BJ (cell line): ENCODE measurements at regions not wholly inside any gene's neighbourhood (a gene's known extent, or its start where the extent isn't known, plus 50 kb on each side); places are given as distances from the start of the nearest gene placed in this dataset.
A peak's percentile ranks its signal among the peaks of the same experiment; 100 is the strongest.

ENCODE experiments used
- CTCF ChIA-PET: fragments of 350-600 bp; formaldehyde crosslinking; extraction: SDS; loops from one replicate; lab custom pipeline; 2021; ENCODE audit warnings: antibody characterized with exemption, inconsistent platforms; lab: Yijun Ruan, JAX
- POLR2A ChIA-PET: fragments of 300-600 bp; sonication (Branson Sonifier 250); formaldehyde crosslinking; extraction: SDS; loops from one replicate; lab custom pipeline; 2021; ENCODE audit warnings: antibody characterized with exemption; lab: Charles Lee
- DNase-seq: peaks from one replicate; pipeline ENCODE4 v3.0.0-alpha.2; 2011; ENCODE audit warnings: low read depth
- H3K27me3 ChIP-seq: 2 replicates; pipeline ENCODE4 v1.6.0; 2011; ENCODE audit warnings: low read length; ENCODE audit not compliant: control insufficient read depth, insufficient read depth
- H3K36me3 ChIP-seq: 2 replicates; pipeline ENCODE4 v1.5.1; 2011; ENCODE audit warnings: low read length; ENCODE audit not compliant: control insufficient read depth, insufficient read depth
- H3K4me3 ChIP-seq: 2 replicates; pipeline ENCODE4 v1.5.1; 2011; ENCODE audit warnings: low read depth, mild to moderate bottlenecking, control low read depth, low read length
- TF ChIP-seq, protein P1 (sequence below): IDR thresholded peaks from 2 replicates; pipeline ENCODE4 v1.5.1; 2011; ENCODE audit warnings: low read depth, mild to moderate bottlenecking, control low read depth, inconsistent platforms, low read length, moderate library complexity; ENCODE audit not compliant: insufficient read depth

DNA sequence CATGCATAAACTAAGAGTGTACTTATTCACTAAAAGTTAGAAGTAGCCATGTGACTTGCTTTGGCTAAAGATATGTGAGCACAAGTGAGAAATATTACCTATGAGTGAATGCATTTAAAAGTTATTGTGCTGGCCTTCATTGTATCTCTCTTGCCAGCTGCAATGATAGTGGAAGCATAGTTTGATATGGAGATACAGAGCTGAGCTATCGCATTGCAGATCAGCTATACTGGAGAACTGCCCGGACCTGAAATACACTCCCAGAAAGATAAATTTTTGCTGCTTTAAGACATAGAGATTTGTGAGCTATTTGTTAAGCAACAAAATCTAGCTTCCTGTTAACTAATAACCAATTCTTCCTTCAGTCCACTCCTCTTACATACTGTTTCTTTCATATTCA is 571.1 kb downstream of the CPS1 start:
- Histone ChIP-seq H3K4me3 (no peak overlapping the region), H3K36me3 (no peaks in the 10 kb centered on the region), H3K27me3 (no peaks in the 10 kb centered on the region)
- ChIA-PET CTCF (interaction anchor here (1.0 kb wide), 1 partner anchor 16 kb away, joined by 3 read pairs; no protein-coding TSS in a partner anchor), POLR2A (no interaction called here)
- TF ChIP-seq, protein P1, sequence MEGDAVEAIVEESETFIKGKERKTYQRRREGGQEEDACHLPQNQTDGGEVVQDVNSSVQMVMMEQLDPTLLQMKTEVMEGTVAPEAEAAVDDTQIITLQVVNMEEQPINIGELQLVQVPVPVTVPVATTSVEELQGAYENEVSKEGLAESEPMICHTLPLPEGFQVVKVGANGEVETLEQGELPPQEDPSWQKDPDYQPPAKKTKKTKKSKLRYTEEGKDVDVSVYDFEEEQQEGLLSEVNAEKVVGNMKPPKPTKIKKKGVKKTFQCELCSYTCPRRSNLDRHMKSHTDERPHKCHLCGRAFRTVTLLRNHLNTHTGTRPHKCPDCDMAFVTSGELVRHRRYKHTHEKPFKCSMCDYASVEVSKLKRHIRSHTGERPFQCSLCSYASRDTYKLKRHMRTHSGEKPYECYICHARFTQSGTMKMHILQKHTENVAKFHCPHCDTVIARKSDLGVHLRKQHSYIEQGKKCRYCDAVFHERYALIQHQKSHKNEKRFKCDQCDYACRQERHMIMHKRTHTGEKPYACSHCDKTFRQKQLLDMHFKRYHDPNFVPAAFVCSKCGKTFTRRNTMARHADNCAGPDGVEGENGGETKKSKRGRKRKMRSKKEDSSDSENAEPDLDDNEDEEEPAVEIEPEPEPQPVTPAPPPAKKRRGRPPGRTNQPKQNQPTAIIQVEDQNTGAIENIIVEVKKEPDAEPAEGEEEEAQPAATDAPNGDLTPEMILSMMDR = no peak
- no peak for DNase-seq

DNA sequence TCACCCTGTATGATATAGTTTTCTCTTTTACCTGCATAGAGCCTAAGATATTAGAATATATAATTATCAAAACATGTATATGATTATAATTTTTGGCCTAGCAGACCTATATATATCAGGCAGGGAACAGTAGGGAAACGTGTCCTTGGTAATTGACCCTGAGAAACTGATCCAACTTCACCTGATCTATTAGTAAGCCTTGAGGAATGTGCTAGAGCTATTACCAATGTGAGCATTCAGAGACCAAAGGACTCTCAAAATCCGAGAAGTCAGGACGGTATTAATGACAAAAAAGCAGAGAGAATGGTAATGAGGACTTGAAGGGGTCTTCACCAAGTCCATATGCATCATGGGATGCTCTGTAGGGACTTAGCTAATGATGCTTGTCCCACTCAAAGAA is 571.9 kb downstream of the CPS1 start:
- no peak for DNase-seq
- H3K27me3 ChIP-seq = no peaks in the 10 kb centered on the region
- ChIA-PET CTCF (no interaction called here), POLR2A (no interaction called here)
- TF ChIP-seq, protein P1 = no peak
- H3K4me3 ChIP-seq = no peak overlapping the region
- no peaks in the 10 kb centered on the region for H3K36me3 ChIP-seq

DNA sequence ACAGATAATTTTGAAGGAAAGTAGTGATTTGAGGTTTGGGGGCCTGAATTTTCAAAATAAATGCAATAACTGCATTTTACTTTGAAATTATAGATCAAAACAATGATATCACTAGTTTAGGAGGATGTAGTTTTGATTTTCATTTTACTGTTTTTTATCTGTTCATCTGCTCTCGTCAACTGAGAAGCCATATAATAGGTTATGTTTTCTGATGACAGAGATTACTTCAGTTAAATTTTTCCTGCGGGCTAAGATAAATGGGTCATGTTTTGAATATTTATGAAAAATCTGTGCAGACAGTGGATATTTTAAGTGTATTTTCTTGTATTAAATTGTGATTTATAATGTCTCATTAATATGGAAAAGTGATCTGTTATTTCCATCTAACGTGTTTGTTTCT is 573.4 kb downstream of the CPS1 start:
- CTCF ChIA-PET = no interaction called here
- H3K4me3 ChIP-seq = no peak overlapping the region
- TF ChIP-seq, protein P1 = no peak
- DNase-seq = no peak
- no peaks in the 10 kb centered on the region for H3K27me3 ChIP-seq
- H3K36me3 ChIP-seq = no peaks in the 10 kb centered on the region
- POLR2A ChIA-PET = no interaction called here

DNA sequence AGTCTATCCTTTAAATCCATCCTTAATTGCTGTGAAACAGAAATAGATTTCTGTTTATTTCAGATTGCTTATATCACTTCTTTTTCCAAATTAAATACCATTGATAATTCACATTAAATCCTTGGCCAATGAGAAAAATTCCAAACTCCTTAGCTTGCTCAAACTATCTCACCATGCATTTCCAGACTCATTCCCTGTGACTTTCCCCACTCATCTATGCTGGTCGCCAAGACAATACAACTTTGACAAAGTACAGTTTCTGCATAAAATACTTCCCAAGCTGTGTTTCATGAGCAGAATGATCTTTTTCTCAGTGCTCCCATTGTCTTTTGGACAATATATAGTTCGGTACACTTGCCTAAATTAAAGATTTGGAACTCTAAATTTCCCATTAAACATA is 575.6 kb downstream of the CPS1 start:
- ChIA-PET POLR2A (no interaction called here), CTCF (no interaction called here)
- Histone ChIP-seq H3K36me3 (no peaks in the 10 kb centered on the region), H3K27me3 (no peaks in the 10 kb centered on the region), H3K4me3 (no peak overlapping the region)
- TF ChIP-seq, protein P1 = no peak
- no peak for DNase-seq

DNA sequence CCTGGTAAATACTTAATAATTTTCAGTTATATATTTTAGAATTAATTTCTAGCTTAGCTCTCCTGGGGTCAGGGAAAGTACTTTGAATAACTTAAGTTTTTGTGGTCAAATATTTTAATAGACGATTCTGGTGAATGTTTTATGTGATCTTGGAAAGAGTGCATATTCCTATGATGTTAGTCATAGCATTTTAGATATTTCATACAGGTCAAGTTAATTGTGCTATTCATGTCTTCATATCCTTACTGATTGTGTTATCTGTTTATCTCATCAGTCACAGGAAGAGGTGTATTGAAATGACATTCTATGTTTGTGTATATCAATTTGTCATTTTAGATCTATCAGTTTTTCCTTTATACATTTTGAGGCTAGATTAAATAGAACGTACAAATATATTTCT is 576.2 kb downstream of the CPS1 start:
- CTCF ChIA-PET = no interaction called here

More for the DNA sequence above, 576.2 kb downstream of the CPS1 start:
- POLR2A ChIA-PET = no interaction called here
- TF ChIP-seq, protein P1 = no peak
- no peaks in the 10 kb centered on the region for H3K36me3 ChIP-seq
- no peaks in the 10 kb centered on the region for H3K27me3 ChIP-seq
- no peak overlapping the region for H3K4me3 ChIP-seq
- peak; percentile 2 for DNase-seq
